ENCODE measurements at regions not wholly inside any gene's neighbourhood (a gene's known extent, or its start where the extent isn't known, plus 50 kb on each side); places are given as distances from the start of the nearest gene placed in this dataset.
"Not testable (repeated sequence)": the region's sequence is repeated elsewhere in the genome, so short reads cannot be mapped to it uniquely, and the experiment has no call there.

DNA sequence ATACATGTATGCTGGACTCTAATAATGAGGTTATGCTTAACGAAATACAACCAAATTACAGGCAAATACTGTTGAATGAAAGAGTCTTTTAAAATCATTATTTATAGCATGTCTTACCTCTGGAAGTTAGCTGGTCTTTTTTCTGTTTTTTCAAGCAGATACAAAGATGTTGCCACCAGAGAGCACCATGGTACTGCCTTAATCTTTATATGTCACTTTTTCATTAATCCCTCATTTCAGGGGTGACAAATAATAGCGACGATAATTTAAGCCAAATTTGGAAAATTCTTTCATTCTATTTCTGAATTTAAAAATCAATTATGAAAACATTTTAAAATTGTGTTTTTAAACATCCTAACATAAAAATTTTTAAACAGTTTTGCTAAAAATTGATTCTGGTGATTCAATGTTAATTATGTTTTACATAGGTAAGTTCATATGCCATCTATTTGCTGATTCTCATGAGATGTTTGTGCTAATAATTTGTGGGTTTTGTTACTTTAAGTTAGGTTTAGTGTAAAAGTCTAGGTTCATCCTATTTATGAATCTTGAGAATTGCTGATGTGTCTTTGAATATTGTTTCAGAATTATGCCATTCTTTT, 379.3 kb upstream of the SGCG start:
- Mint-ChIP-seq H3K27me3 (ENCODE audit: low read depth, poor library complexity) (no peaks in the 10 kb centered on the region), H3K4me1 (peaks cover 8% of the 10 kb centered on the region), H3K9me3 (peaks cover 8% of the 10 kb centered on the region), H3K36me3 (ENCODE audit: low read depth) (no peaks in the 10 kb centered on the region), H3K27ac (no peak overlapping the region), H3K4me3 (no peak overlapping the region)
- TF ChIP-seq, protein P1, sequence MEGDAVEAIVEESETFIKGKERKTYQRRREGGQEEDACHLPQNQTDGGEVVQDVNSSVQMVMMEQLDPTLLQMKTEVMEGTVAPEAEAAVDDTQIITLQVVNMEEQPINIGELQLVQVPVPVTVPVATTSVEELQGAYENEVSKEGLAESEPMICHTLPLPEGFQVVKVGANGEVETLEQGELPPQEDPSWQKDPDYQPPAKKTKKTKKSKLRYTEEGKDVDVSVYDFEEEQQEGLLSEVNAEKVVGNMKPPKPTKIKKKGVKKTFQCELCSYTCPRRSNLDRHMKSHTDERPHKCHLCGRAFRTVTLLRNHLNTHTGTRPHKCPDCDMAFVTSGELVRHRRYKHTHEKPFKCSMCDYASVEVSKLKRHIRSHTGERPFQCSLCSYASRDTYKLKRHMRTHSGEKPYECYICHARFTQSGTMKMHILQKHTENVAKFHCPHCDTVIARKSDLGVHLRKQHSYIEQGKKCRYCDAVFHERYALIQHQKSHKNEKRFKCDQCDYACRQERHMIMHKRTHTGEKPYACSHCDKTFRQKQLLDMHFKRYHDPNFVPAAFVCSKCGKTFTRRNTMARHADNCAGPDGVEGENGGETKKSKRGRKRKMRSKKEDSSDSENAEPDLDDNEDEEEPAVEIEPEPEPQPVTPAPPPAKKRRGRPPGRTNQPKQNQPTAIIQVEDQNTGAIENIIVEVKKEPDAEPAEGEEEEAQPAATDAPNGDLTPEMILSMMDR (IDR thresholded peaks at IDR 0.05) = peak; percentile 41
- DNase-seq = no peak

DNA sequence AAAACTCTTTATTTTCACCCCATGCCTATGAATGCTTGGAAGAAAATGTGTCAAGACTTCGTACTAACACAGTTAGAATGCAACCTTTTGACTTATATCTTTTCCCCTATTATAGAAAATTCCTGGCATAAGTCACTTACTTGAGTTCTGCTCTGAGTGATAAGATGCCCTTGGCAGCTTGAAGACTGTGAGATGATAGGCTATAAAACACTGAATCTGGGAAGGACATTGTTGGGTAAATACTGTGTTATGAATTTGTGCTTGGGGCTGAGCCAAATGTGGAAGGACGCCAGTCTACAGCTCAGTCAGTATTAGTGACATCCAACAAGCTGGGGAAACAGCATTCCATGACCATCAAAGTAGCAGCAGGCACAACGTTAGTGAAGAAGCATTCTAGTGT, 368.0 kb upstream of the SGCG start:
- no peaks in the 10 kb centered on the region for H3K36me3 Mint-ChIP-seq (ENCODE audit: low read depth)
- H3K4me1 Mint-ChIP-seq = peaks cover 22% of the 10 kb centered on the region
- DNase-seq = no peak
- H3K27me3 Mint-ChIP-seq (ENCODE audit: low read depth, poor library complexity) = no peaks in the 10 kb centered on the region
- TF ChIP-seq, protein P1 (IDR thresholded peaks at IDR 0.05) = no peak
- no peak overlapping the region for H3K27ac Mint-ChIP-seq
- H3K9me3 Mint-ChIP-seq = no peaks in the 10 kb centered on the region
- H3K4me3 Mint-ChIP-seq = no peak overlapping the region

DNA sequence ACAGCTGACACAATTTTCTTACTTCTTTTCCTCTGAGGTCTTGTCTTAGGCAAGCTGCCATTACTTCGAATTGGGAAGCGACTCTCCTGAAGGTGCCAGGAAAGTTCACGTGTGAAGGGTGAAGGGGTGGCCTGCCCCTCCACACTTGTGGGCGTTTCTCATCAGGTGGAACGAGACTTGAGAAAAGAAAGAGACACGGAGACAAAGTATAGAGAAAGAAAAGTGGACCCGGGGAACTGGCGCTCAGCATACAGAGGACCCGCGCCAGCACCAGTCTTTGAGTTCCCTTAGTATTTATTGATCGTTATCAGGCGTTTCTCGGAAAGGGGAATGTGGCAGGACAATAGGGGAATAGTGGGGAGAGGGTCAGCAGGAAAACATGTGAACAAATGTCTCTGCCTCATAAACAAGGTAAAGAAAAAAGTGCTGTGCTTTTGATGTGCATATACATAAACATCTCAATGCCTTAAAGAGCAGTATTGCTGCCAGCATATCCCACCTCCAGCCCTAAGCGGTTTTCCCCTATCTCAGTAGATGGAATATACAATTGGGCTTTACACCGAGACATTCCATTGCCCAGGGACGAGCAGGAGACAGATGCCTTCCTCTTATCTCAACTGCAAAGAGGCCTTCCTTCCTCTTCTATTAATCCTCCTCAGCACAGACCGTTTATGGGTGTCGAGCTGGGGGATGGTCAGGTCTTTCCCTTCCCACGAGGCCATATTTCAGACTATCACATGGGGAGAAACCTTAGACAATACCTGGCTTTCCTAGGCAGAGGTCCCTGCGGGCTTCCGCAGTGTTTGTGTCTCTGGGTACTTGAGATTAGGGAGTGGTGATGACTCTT, 367.0 kb upstream of the SGCG start:
- peak overlapping the region; percentile 73 for H3K27ac Mint-ChIP-seq
- not testable (repeated sequence) for H3K27me3 Mint-ChIP-seq (ENCODE audit: low read depth, poor library complexity); H3K36me3 Mint-ChIP-seq (ENCODE audit: low read depth); DNase-seq; H3K9me3 Mint-ChIP-seq; H3K4me3 Mint-ChIP-seq
- H3K4me1 Mint-ChIP-seq = peaks cover 22% of the 10 kb centered on the region

GRCh38 chr13:22814433-22814832, 366.3 kb upstream of the SGCG start:
- H3K9me3 Mint-ChIP-seq; H3K36me3 Mint-ChIP-seq (ENCODE audit: low read depth); H3K27me3 Mint-ChIP-seq (ENCODE audit: low read depth, poor library complexity); H3K4me3 Mint-ChIP-seq; DNase-seq: not testable (repeated sequence)
- Mint-ChIP-seq H3K27ac (peak overlapping the region; percentile 73), H3K4me1 (peaks cover 22% of the 10 kb centered on the region)

DNA sequence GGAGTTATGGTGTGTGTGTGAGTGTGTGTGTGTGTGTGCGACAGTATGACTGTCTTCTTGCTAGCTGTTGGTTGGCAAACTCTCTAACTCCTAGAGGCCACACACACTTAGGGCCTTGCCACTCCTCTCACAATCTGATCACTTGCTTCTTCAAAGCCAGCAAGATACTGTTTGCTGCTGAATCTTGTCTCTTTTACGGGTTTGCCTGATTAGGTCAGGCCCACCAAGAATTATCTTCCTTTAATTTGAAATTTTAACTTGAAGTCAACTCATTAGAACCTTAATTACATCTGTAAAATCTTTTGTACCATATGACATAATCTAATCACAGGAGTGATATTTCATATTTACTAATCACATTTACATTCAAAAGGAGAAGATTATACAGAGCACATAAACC, 359.2 kb upstream of the SGCG start:
- no peaks in the 10 kb centered on the region for H3K4me1 Mint-ChIP-seq
- no peaks in the 10 kb centered on the region for H3K27me3 Mint-ChIP-seq (ENCODE audit: low read depth, poor library complexity)
- H3K9me3 Mint-ChIP-seq = peaks cover 12% of the 10 kb centered on the region
- no peaks in the 10 kb centered on the region for H3K36me3 Mint-ChIP-seq (ENCODE audit: low read depth)
- TF ChIP-seq, protein P1 (IDR thresholded peaks at IDR 0.05) = no peak
- no peak overlapping the region for H3K4me3 Mint-ChIP-seq
- DNase-seq = no peak
- H3K27ac Mint-ChIP-seq = no peak overlapping the region

DNA sequence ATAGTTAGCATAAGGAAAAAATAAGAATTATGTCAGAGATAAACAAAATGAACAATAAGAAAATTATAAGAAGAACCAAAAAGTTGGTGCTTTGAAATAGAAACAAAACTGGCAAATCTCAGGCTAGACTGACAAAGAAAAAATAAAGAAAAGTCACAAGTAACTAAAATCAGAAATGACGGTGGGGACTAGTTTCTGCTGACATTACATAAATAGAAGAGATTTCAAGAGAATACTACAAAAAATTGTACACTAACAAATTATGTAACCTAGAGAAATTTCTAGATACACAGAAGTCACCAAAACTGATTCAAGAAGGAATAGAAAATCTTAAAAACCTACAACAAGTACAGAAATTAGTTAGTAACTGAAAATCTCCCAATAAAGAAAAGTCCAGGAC, 355.6 kb upstream of the SGCG start:
- TF ChIP-seq, protein P1 (IDR thresholded peaks at IDR 0.05) = no peak
- H3K36me3 Mint-ChIP-seq (ENCODE audit: low read depth) = no peaks in the 10 kb centered on the region
- no peak for DNase-seq
- H3K27me3 Mint-ChIP-seq (ENCODE audit: low read depth, poor library complexity) = peaks cover under 1% of the 10 kb centered on the region
- H3K4me3 Mint-ChIP-seq = no peak overlapping the region
- no peak overlapping the region for H3K27ac Mint-ChIP-seq
- H3K4me1 Mint-ChIP-seq = no peaks in the 10 kb centered on the region
- peaks cover 9% of the 10 kb centered on the region for H3K9me3 Mint-ChIP-seq

DNA sequence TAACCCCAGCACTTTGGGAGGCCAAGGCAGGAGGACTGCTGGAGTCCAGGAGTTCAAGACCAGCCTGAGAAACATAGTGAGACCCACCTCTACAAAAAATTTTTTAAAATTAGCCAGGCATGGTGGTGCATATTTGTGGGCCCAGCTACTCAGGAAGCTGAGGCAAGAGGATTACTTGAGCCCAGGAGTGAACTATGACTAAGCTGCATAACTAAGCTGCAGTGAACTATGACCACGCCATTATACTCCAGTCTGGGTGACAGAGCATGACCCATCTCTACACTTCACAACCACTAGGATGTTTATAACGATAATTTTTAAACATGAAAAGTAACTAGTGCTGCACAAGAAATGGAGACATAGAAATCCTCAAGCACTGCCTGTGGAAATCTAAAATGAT, 352.7 kb upstream of the SGCG start:
- TF ChIP-seq, protein P1 (IDR thresholded peaks at IDR 0.05) = no peak
- Mint-ChIP-seq H3K4me1 (no peaks in the 10 kb centered on the region), H3K9me3 (peaks cover 9% of the 10 kb centered on the region), H3K27me3 (ENCODE audit: low read depth, poor library complexity) (peaks cover 4% of the 10 kb centered on the region), H3K27ac (no peak overlapping the region), H3K4me3 (no peak overlapping the region), H3K36me3 (ENCODE audit: low read depth) (no peaks in the 10 kb centered on the region)
- DNase-seq = no peak
